Occipital lobe (tissue), 1 donor: ENCODE measurements at regions not wholly inside any gene's neighbourhood (a gene's known extent, or its start where the extent isn't known, plus 50 kb on each side); places are given as distances from the start of the nearest gene placed in this dataset.
"Not testable (repeated sequence)": the region's sequence is repeated elsewhere in the genome, so short reads cannot be mapped to it uniquely, and the experiment has no call there.

Source experiments
- DNase-seq: peaks from one replicate; lab custom pipeline; 2025; lab: John Stamatoyannopoulos, UW

DNA sequence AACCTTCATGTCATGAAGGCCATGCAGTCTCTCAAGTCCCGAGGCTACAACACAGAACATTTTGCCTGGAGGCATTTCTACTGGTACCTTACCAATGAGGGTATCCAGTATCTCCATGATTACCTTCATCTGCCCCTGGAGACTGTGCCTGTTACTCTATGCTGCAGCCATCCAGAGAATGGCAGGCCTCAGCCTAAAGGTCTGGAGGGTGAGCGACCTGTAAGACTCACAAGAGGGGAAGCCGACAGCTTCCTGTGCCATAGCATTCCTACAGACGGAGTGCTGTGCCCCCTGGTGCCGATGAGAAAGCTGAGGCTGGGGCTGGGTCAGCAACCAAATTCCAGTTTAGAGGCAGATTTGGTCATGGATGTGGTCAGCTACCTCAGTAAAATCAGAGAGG is 51.3 kb upstream of the CADPS start:
- DNase-seq = no peak

DNA sequence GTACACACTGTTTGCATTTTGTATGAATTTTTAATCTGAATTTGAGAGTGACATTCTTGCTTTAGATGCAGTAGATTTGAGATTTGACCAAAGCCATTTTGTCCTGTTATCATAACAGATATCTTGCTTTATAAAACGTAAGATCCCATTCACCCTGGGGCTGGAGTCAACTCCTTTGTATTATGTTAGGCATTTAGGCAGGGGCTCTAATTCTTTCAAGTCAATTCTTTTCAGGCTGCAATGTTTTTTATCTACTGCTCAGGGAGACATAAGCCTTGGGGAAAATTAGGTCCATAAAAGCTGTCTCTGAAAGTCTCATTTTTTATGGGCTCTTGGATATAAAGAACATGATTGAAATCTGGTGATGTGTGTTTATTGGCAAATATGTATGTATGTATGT is 53.0 kb upstream of the CADPS start:
- no peak for DNase-seq

DNA sequence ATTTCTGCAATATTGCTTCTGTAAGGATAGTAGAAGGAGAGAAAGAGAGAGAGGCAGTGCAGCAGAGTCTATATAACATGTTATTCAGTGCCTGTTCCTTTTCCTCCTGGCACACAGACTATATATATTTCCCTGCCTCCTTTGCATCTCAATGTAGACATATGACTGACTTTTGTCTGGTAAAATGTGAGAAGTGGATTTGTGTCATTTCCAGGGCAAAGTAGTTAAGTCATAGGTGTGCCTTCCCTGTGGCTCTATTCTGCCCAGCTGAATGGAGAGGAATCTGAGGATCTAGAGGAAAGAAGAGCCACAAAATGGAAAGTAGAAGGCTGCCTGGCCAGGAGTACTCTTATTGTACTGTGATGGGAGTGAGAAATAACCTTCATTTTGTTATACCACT is 54.6 kb upstream of the CADPS start:
- no peak for DNase-seq

- no peak for DNase-seq
These were observed 60.6 kb upstream of the CADPS start for GRCh38 chr3:62935793-62936192.

- DNase-seq = no peak
These were observed 61.5 kb upstream of the CADPS start for GRCh38 chr3:62936626-62937254.

- DNase-seq = no peak
These were observed 63.4 kb upstream of the CADPS start for GRCh38 chr3:62938583-62938982.

GRCh38 chr3:62939707-62940106 is 64.5 kb upstream of the CADPS start:
- DNase-seq = no peak

- no peak for DNase-seq
These were observed 65.8 kb upstream of the CADPS start for GRCh38 chr3:62940771-62941563.

DNA sequence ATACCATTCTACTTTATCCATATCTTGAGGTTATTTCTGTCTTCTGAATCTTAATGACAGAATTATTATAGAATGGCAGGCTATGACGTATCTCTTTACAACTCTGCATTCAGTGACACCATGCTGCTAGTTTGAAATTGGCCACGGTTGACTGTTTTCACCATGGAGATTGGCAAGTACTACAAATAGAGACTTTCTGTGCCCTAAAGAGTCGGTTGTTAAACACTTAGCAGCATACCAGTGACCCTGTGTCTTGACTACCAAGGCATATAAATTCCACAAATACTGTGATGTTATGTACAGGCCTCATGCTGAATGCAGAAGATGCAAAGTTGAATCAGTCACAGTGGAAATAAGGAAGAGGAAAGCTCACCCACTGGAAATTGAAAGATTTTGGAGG is 67.0 kb upstream of the CADPS start:
- DNase-seq = no peak

- no peak for DNase-seq
These were observed 67.5 kb upstream of the CADPS start for GRCh38 chr3:62942764-62943163.

DNA sequence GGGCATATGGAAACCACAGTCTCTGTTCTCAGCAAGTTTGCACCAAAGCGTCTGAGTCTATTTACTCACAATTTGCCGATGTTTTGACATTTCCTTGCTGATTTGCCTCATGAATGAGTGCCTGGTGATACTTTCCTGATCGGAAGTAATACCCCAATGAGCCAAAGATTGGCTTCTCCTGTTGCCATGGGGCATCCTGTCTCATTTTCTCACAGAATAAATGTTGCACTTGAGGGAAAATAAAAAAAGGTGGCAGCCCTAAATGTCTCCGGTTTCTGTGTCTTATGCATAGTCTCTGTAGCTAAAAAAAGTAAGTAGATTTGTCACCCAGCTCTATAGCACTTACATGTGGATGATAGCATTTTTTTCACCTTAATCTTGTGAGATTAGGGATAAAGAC is 73.7 kb upstream of the CADPS start:
- DNase-seq = no peak

DNA sequence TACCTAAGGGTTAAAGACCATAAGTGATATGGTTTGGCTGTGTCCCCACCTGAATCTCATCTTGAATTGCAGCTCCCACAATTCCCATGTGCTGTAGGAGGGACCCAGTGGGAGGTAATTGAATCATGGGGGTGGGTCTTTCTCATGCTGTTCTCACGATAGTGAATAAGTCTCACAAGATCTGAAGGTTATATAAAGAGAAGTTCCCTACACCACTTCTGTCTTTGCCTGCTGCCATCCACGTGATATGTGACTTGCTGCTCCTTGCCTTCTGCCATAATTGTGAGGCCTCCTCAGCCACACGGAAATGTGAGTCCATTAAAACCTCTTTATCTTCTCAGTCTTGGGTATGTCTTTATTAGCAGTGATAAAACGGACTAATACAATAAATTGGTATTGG is 75.0 kb upstream of the CADPS start:
- no peak for DNase-seq

GRCh38 chr3:62951037-62951613 is 75.9 kb upstream of the CADPS start:
- no peak for DNase-seq

- DNase-seq = not testable (repeated sequence)
These were observed 76.7 kb upstream of the CADPS start for GRCh38 chr3:62951880-62952279.

- DNase-seq = no peak
These were observed 79.4 kb upstream of the CADPS start for GRCh38 chr3:62954580-62954979.

DNA sequence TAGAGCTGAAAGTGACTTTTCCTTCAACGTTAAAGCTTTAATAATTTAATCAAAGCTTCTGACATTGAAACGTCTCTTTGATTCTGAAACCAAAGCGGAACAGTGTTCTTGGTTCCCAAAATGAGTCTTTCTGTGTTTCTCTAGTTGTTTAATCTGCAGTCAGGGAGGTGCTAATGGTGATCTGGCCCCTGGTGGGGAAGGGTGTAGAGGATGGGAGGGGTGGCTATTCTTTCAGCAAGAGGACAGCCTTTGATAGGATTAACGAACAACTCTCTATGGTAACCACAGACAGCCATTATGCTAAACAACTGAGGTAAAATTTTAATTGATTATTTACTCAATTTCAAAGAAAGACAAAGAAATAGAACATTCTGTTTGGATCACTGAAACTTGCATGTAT is 79.9 kb upstream of the CADPS start:
- no peak for DNase-seq

DNA sequence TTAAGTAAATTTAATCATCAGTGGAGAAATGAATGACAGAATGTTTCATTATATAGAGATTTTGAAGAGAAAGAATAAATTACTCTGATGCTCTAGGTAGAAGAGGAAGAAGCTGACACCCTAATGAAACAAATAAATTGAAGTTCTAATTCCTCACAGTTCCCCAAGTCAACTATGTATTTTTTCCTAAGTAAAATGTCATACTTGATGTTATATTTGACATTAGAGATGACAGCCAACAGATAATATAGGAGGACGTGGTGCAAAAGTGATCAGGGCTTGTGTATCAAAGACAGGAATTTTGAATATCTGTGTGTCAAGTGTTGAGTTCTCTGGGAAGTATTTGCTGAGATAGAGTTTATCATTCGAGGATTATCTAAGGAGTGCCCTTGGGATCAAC is 81.2 kb upstream of the CADPS start:
- no peak for DNase-seq

DNA sequence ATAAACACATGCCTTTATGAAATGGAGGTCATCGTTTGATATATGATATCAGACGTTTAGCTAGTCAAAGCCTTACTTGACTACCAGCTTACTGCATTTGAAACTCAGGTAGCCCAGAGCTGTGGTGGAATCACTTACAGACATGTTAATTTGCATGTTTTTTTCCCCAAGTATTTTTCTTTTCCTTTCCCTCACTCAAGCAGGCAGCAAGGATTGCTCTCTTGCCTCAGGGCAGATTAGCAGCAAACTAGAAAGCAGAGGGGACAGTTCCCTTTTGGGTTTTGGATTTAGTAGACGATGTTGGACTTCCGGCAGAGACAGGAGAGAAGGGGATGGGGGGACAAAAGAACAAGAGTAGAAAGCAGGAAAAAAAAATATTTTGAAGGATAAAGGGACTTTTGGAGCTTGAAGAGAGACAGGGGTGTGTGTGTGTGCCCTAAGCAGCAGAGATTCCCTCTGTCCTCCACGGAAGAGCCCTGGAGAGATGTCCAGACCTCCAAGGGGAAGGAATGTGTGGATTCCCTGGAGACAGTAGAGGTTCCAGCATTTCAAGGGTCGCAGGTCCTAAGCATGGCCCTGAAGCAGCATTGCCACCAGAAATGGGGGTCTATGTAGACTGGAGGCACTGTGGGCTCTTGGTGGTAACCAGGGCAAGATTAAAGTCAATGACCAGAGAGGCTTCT is 86.8 kb upstream of the CADPS start:
- DNase-seq = no peak

DNA sequence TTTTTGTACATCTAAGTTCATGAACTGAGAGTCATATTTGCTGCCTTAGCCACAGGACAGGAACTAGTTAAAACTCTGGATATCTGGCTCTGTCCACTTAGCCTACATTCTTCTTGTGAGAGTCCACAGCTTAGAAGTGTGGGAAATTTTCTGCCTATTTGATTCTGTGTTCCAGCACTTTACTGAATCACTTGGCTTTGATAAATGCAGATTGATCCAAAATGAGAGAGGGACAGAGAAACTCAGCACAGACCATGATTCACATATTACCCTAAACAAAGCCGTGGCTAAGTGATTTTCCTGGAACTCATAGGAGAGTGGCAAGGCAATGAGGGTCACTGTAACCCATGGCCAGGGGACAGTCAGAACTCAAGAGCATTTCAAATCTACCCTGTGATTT is 87.5 kb upstream of the CADPS start:
- DNase-seq = no peak

DNA sequence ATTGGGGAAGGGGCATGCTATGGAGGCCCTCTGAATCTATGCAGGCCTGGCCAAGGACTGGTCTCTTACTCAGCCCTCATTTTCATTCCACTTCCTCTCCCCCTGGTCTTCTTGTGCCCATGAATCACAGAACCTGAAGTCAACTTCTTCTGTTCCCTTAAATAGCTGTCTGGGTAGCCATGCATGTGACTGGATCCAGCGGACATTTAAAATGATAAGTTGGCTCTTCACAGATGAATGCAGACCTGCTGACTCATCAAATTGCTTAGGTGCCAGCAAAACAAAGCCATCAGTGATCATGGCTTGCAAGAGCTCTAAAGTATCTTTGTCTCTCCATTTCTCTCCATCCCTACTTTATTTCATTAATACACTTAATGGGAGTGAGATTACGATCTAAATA is 90.1 kb upstream of the CADPS start:
- DNase-seq = no peak

DNA sequence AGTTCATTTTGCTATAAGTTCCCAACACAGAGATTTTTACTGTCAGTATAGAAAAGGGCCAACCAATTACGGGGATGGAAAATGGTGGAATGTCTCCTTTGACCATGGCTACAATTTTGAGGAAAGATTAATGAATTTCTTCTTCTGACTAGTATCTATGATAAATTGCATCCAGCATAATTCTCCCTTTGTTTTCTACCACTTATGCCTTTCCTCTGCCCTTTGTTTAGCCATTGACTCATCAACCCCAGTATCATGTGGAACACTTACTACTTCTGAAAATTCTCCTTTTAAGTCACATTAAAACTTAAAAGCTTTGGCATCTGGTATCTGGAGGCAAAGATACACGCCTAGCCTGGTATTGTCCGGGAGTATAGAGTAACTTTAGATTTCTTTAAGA is 92.9 kb upstream of the CADPS start:
- no peak for DNase-seq

DNA sequence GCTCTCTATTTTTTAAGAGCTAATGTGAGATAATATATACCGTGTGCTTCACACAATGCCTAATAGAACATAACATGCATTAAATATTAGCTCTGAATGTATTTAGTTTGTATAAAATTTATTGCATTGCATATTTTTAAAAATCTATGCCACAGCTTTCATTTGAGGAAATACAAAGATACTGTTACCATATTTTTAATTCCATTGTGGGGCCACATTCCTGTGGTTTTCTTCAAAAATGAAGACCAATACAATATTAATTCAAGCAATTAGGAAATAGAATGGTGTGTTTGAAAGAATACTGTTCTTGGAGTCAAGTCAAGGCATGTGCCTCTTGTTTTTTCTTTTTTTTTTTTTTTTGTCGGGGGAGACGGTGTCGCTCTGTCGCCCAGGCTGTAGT is 95.4 kb upstream of the CADPS start:
- no peak for DNase-seq

DNA sequence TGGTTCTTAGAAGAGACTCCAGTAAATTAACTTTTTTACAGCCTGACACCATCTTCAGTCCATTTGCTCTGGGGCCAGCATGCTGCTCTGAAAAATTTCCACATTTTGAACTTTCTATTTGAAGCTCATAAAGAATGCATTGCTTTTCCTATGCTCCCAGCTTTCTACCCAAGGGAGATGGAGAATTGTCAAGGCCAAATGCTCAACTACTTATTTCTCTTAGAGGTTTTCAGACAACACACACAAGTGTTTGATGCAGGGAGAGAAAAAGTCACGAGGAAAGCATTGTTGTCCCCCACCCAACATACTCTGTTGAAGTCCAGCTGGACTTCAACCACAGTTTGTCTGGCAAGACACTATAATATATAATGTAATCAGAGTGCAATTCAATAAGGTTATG is 100.3 kb upstream of the CADPS start:
- DNase-seq = no peak
